Activated naive CD4-positive, alpha-beta T cell (primary cell): ENCODE measurements at regions not wholly inside any gene's neighbourhood (a gene's known extent, or its start where the extent isn't known, plus 50 kb on each side); places are given as distances from the start of the nearest gene placed in this dataset.

Source experiments
- DNase-seq, 4 experiments: peaks; one replicate each; lab custom pipeline; 2025; lab: John Stamatoyannopoulos, UW

DNA sequence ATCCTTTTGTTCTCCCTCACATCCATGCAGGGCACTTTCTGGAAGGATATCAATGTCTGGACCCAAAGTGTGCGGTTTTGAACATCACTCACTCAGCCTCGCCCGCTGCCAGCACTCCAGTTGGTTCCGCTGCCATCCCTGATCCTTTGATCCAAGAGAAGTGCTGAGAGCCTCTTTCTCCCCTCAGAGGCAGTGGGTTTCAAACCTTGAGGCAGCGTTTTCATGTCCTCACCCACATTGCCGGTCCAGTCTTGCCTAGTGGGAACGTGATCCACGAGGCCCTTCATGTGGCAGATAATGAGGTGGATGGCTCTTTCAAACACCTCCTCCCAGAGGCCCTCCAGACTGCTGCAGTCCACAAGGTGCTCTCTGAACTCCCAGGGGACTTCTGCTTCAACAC, 122.2 kb downstream of the ACTL8 start:
- DNase-seq, result no peak

DNA sequence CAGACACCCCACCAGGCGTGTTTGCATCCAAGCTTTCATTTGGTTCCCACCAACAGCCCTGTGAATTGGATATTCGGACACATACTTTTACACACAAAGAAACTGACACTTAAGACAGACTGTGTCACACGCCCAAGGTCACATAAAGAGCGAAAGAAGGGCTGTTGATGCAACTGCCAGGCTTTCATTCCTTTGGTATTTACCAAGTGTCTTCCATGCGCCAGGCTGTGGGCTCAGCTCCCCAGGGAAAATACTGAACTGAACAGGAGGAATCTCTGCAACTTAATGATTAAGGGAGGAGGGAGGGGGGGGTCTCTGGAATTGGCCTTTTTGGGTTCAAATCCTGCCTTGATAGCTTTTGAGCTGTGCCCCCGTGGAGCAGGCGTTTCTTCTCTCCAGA, 122.8 kb downstream of the ACTL8 start:
- DNase-seq, result no peak

DNA sequence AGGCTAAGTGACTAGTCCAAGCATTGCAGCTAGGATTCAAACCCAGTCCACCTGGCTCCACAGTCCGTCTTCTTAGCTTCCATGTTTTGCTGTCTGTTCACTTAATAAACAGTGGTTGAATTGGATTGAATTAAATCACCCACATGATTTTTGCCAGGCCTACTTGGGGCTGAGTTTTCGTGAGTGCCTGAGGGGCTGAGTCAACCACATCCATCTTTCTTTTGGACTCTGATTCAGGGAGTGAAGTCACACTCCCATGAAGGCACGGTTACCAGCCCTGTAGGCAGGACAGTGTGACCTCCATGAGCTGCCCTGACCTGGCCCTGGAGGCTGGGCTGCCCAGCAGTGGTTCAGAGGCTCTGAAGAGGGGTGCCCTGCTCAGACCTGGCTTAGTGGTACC, 123.7 kb downstream of the ACTL8 start:
- DNase-seq, result no peak

DNA sequence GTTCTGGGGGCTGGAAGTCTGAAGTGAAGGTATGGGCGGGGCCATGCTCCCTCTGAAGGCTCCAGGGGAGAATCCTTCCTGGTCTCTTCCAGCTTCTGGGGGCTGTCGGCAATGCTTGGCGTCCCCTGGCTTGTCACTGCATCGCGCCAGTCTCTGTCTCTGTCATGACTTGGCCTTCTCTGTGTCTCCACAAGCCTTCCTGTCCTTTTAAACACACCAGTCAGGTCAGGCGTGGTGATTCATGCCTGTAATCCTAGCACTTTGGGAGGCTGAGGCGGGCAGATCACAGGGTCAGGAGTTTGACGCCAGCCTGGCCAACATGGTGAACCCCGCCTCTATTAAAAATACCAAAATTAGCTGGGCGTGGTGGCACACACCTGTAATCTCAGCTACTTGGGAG, 125.3 kb downstream of the ACTL8 start:
- DNase-seq, result no peak

DNA sequence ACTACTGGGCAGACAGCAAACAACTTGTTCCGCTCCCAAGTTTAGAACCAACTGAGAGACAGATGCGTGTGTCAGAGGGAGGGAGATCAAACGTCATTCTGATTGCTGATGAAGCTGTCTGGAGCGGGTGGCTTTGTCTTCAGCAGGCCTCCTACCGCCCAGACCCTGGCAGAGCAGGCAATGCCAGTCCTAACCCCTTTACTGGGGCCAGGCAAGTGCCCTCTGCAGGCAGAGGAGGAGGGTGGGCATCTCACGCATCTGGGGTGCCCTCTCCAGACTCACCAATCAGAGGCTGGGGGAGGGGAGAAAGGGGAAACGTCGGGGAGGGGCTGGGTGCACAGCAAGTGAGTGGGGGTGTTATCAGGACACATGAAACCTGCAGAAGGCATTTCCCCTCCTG, 126.6 kb downstream of the ACTL8 start:
- DNase-seq, result no peak

DNA sequence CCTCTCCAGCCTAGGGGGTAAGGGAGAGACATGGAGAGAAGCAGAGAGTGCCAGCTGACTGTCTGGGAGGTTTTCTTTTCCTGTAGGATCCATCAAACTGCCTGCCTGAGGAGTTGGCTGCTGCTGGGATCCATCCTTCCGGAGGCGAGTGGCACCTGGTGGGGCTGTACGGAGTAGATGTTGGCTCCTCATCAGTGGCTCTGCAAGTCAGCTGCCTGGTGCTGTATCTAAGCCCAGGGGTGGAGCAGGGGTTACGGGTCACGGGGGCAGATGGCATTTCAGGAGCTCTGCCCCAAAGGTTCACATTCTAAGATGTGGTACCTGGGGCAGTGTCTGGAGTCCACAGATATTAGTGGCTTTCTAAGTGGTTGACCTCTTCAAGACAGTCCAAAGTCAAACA, 128.0 kb downstream of the ACTL8 start:
- no peak for DNase-seq

DNA sequence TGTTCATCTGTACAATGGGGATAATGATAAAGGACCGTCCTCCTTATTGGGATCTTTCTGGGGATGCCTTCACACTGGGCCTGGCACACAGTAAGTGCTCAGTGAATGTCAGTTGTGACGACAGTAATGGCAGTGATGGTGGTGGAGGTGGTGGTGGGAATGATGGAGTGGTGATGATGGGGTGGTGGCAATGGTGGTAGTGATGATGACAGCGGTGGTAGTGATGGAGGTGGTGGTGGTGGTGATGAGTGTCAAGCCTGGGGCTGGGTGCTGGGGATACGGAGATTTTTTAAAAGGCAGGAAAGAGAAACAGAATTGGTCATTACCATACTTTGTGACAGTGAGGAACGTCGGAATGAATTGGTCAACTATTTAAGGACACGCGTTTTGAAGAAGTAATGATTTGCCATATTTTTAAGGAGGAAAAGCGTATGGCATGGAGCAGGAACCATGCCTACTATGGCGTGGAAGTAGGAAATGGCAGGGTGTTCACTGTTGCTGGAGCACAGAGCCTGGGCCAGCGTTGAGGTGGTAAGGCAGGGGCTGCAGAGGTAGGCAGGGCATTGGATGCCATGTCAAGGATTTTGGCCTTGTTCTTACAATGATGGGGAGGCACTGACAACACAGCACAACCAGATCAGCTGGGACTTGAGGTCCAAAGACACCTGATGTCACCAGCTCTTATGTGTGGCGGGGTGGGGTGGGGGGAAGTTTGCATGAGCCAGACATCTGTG, 128.7 kb downstream of the ACTL8 start:
- no peak for DNase-seq

DNA sequence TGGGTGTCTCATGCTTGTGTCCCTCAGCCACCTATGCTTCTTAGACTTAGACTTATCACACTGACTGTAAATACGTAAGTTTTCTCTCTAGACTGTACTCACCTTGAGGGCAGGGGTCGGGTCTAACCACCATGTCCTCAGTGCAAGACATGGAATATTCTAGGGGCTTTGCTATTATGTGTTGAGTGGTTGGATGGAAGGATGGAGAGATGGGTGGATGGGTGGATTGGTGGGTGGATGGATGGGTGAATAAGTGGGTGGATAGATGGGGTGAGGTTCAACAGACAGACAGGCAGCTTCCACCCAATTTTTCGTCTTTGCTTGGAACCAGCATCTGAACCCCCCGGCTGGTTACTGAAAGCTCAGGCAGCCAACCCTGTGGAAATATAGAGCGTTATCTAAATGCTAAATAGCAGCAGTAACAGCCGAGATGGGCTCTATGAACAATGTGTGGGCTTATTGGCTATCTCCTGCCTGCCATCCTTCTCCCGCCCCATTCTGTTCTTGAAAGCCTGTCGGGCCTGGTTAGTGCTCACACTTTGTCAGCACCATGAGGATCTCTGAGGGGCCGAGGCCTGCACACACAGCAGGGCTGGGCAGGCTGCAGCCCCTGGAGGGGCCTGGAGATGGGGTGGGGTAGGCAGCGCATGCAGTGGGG, 130.7 kb downstream of the ACTL8 start:
- no peak for DNase-seq

DNA sequence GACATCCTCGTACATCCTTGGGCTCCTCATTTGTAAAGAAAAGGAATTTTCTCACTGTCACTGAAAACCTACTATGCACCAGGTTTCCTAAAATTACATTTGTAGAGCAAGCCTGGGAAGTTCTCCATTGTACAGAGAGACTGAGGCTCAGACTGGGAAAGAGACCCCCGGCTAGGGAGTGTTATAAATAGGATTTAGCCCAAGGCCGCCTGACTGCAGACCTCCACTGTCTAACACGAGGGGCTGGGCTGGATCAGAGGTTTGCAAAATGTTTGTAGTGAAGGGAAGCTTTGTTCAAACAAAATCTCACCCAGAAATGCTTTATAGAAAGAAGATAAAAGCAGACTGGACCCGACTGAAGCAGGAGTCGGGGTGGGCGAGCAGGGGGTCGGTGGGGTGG, 131.3 kb downstream of the ACTL8 start:
- no peak for DNase-seq

DNA sequence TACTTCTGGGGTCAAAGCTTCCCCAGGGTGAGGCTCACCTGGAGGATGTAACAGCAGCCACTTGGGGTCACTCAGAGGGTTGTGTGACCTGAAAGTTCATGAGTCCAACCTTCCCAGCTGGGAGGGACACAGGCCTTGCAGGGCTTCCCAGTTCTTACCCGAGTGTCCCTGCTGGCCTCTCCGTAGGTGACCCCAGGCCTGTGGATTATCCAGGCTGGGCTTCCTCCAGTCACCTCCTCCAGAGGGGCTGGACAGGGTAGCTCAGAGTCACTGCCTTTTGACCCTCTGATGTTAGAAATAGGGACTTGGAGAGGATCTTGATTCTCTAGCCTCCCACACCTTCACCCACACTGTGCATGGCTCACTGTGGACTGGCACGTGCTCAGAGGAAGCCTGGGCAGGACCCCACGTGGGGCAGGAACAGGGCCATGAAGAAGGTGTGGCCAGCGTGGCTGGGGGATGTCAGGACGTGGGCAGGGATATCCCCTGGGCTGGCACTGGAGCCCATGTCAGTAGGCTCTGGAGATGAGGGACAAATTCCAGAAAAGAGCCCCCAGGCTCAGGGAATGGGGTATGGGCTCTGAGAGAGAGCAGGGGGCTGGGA, 131.8 kb downstream of the ACTL8 start:
- DNase-seq, result no peak

DNA sequence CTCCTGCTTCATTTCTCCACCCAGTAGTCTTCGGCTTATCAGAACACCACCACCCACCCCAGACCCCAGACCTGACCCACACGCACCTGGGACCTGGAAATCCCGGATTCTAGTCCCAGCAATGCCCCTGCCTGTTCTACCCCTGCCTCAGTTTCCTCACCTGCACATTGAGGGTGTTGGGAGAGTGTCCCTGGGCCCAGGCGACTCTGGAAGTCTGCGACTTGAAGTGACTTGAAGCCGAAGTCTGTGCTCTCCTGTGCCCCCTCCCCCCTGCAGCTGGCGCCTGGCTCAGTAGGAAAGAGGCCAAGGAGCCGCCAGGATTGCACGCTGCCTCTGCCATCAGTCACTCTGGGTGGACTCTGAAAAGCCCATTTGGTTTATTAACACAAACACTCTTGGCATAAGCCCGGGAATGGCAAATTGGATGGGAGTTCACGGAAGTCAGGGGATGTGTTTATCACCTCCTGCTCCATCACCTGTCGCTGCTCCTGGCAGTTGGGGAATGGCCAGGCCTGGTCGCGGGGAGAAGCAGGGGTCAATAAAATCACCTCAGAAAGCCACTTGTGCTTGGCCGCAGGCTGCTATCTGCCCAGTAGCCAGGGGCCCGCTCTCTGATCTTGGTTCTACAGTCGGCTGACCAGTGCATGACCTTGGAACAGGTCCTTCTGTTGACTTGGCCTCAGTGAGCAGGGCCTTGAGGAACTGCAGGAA, 132.7 kb downstream of the ACTL8 start:
- no peak for DNase-seq

DNA sequence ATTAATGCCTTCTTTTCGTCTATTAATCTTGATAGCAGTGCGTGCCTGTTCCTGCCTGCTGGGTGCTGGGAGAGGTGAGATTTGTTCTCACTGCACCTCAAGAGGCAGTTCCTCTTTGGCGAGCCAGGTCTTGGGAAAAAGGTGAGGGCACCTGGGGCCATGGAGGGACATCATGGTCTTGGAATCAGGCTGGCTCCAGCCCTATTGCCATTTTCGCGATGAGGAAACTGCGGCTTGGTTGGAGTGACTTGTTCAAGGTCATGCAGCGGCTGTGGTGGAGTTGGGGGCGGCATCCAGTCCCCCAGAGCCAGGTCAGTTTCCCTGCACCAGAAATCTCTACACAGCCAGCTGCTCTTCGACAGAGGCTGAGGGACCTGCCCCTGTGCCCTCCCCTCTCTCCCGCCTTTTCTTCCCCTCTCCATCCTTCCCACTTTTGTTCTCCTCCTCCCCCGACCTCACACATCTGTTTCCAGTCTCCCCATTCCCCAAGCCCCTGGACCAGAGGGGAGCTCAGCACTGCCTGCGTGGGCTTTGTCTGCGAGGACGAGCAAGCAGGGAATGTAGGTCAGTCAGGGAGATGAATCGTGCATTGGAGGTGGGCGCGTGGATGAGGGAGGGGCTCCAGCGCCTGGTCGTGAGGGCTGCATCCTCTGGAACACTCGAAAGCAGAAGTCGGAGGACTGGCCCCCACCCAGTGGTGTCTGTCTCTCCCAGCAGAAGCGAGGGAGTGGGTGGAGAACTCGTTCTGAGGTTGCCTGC, 135.1 kb downstream of the ACTL8 start:
- DNase-seq, result no peak

DNA sequence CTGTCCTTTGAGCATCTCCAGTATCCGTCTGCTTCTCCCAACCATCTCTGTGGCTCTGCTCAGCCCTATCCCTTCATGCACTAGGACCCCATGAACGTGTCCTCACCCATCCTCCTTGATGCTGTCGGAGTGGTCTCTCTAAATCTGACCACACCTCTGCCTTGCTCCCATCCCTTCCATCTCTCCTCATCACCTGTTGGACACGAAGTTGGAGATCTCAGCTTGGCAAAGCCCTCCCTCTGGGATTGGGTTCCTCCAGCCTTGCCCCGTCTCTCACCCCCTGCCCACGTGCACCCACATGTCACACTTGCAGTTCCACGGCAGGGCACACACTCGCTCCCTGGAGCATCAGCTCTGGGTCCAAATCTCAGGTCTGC, 135.7 kb downstream of the ACTL8 start:
- DNase-seq, result no peak

DNA sequence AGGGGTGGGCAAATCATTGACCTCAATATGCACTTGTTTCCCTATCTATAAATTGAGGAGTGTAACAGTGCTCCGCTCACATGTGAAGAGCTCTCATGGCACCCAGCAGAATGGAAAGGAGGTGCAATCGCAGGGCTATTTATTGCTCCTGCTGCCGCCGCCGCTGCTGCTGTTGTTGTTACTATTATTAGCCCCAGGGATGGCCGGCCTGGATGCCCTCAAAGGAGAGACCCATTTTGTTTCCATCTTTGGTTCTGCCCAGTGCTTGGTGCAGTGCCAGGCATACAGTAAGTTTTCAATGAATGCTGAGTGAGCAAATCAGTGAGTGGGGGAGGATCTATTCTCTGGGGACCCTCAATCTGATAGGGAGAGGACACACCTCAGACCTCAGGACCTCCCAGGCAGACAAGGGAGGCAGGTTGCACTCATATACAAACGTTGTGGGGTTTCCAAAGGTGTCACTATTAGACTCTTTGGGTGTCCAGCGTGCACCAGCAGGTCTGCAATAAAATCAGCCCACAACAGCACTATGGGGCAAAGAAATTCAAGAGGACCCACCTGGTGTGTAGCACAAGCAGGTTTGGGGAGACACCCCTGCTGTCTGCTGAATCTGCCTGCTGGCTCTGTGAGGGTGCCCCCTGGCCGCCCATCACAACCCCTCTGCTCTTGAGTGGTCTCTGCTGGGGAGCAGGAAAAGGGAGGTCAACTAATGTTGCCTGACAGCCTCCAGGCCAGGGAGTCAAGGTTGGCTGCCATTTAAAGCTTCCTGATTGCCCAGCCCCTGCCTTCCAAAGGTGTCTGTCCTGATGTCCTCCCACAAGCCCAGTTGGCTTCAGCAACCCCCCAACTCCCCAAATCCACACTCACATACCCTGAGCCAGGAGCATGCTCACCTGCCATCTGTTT, 136.3 kb downstream of the ACTL8 start:
- DNase-seq, result no peak

DNA sequence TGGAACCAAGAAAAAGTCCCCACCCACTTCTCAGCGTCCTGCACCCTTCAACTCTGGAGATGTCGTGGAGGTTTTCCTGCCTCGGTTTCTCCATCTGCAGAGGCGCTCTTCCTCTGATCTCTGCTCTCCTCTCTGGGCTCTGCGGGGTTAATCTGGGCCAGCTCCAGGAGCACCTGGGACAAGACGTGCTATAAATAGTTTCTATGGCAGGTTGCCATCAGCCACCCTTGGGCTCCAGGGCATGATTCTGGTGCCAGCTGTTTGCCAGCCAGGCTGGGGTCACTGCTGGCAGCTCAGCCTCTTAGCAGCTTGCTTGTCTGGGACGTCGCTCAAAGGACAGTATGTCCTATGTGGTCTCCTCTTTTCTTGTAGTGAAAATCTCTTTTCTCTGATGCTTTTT, 137.1 kb downstream of the ACTL8 start:
- DNase-seq, result no peak

DNA sequence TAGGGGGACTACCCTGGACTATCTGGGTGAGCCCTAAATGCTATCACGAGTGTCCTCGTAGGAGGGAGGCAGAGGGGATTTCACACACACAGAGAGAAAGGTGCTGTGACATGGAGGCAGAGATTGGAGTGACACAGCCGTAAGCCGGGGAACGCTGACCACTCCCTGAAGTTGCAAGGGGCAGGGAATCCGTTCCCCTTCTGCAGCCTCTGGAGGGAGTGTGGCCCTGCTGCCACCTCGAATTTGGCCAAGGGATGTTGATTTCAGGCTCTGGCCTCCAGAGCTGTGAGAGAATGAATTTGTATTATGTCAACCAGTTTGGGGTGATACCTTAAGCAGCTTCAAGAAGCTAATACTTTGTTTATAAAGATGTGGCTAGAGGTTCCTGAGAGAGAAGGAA, 137.7 kb downstream of the ACTL8 start:
- no peak for DNase-seq

DNA sequence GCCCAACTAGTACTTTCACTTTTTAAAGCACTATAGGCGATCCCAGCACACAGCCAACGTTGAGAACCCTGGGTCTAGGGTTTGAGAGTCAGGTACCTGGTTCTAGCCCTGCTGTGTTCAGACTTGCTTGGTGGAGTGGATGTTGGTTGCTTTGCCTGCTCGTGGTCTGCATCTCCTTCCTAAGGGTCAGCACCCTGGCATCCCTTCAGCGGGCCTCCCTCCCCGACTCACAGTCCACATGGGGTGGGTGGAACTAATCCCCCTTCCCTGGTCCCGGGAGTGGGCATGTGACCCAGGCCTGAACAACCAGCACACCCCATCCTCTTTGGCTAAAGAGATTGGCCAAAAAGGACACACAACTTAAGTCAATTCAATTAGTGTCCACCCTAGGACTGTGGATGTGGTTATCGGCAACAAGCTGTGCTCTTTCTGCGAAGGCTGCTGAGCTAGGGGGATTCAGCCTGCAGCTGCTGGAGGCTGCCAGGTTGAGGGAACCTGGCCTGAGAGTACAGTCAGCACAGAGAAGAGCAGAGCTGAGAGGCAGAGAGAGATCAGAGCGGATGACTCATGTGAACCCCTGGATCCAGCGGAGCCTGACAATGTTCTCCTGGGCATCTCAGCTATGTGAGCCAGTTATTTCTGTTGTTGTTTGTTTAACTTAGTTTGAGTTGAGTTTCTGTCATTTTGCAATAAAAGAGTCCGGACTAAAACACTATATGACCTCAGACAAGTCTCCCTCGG, 138.9 kb downstream of the ACTL8 start:
- DNase-seq, result no peak

DNA sequence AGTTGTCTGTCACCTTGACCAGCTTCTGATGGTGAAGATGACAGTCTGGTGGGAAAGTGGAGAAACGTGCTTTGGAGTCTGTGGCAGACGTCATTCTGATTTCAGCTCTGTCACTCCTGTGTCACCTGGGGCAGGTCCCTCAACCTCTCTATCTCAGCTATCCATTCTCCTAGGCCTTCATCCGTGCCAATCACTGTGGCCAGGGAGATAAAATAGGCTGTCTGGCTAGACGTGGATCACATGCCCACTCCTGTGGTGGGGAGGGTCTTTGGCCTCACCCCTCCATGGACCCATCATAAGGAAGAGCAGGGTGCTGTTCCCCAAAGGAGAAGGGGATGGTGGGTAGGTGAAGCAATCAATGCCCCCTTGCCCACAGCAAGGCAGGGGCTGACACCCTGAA, 140.3 kb downstream of the ACTL8 start:
- DNase-seq, result no peak

DNA sequence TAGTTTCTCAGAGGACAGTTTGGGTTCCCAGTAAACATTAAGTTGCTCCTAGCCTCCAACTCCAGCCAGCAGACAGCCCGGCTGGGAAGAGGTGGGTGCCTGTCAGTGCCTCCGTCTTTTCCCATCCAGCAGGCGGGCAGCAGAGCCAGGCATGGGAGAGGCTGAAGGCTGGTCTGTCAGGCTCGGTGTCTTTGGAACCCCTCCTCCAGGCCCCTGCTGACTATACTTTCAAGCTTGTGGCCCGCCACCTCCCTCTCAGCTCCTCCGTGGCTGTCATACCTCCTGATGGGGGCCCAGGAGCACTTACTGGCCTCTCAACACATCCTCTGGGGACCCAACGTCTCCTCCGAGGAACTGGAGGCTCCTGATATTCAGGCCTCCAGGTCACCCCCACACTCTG, 140.9 kb downstream of the ACTL8 start:
- no peak for DNase-seq

DNA sequence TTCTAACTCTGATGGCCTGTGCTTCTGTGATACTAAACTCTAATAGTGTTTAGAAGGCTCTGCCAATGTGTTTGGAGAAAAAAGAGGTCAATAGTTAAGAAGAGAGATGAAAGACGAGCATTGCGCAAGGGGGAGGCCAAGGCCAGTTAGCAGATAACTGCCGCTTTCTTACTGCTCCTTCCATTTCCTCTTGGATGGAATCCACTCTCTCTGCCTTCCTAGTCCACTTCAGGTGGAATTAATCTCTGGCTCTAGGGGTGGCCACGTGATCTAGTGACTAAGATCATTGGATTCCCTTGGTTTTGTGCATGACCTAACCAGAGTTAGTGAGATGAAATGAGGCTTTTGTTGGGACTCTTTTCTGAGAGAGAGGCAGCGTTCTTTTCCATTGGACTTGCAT, 148.3 kb downstream of the ACTL8 start:
- DNase-seq, result no peak

DNA sequence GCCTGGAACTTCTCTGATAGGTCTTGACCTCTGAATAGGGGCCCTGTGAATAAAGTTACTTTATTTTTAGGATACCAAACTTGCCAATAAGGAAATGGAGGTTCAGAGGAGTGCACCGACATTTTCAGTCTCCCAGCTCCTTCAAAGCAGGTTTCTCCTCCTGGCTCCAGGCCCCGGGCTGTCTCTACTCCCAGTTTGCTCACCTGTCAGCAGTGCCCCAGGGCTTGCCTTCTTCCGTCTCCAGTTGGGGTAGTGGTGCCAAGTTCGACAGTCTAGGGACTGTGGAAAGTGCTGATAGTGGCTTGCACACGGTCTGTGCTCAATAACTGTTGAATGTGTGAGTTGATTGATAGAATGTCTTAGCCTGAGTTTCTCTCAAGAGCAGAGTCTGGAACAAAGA, 149.2 kb downstream of the ACTL8 start:
- DNase-seq, result no peak
